DND-41 (cell line): ENCODE measurements at regions not wholly inside any gene's neighbourhood (a gene's known extent, or its start where the extent isn't known, plus 50 kb on each side); places are given as distances from the start of the nearest gene placed in this dataset.

Source experiments
- CTCF ChIP-seq: IDR thresholded peaks from 2 replicates; pipeline ENCODE4 v1.5.1; 2012; ENCODE audit warnings: borderline replicate concordance, low read length, moderate library complexity, mild to moderate bottlenecking; ENCODE audit not compliant: poor library complexity, severe bottlenecking; ENCODE audit errors: extremely low read depth
- EZH2 ChIP-seq: IDR thresholded peaks from 3 replicates; pipeline ENCODE4 v1.6.1; 2012; ENCODE audit warnings: borderline replicate concordance, low read depth, mild to moderate bottlenecking, moderate library complexity, low read length, inconsistent platforms; ENCODE audit not compliant: severe bottlenecking

- TF ChIP-seq CTCF, result no peak
- no peak for TF ChIP-seq EZH2
Measured at GRCh38 chr10:107933076-107933475, 768.6 kb upstream of the SORCS1 start.
